CD4-positive, alpha-beta T cell treated with Interleukin-4 for 4 hours (primary cell): ENCODE measurements at regions not wholly inside any gene's neighbourhood (a gene's known extent, or its start where the extent isn't known, plus 50 kb on each side); places are given as distances from the start of the nearest gene placed in this dataset.

Experiments
- DNase-seq: peaks from one replicate; pipeline ENCODE4 v3.0.0-alpha.2; 2020

- DNase-seq = no peak
These were observed 79.0 kb upstream of the PDE10A start for GRCh38 chr6:165742047-165742446.

GRCh38 chr6:165737396-165737795 lies 74.4 kb upstream of the PDE10A start:
- no peak for DNase-seq

- no peak for DNase-seq
These were observed 72.0 kb upstream of the PDE10A start for GRCh38 chr6:165735065-165735464.

GRCh38 chr6:165733489-165733791 lies 70.4 kb upstream of the PDE10A start:
- no peak for DNase-seq

GRCh38 chr6:165732696-165733488 lies 69.9 kb upstream of the PDE10A start:
- no peak for DNase-seq

DNA sequence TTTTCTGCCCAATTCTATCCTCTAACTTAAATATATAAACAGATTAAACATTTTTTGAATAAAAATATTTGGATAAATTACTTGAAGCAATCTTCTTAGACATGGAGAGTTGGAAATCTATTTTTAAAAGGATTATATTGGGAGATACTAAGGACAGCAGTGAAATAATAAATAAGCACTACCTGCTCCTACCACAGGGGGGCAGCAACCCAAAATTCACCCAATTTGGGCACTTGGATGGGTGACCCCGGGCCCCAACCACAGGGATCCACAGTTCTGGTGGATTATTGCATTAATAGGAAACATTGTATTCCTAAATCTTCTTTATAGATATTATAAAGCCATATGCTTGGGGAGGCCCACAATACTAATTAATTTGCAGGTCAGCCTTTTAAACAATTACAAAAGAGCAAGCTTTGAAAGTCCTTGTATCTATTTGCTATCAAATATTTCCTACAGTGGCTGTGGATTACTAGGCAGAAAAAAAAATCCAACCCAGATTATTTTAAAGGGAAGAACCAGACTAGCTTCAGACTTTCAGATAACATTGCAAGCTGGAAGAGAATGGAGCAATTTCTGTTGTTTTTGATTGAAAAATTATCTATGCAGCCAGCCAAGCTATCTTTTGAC lies 66.4 kb upstream of the PDE10A start:
- DNase-seq = peak; percentile 23

DNA sequence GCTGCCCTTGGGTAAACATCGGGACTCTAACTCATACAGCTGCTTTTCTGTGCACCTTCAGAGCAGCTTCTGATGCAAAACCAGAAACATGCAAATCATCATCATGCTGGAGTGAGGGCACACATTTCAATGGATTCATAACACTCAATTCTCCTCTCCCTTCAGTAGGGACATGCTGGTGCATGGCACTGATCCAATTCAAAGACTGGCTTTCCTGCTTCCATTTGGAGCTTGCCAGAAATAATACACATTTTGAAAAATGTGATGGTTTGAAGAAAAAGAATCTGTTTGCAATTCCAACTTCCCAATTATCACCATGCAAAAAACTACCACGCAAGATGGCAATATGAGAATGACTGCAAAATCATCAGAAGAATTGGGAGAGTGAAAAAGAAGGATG lies 65.2 kb upstream of the PDE10A start:
- no peak for DNase-seq

DNA sequence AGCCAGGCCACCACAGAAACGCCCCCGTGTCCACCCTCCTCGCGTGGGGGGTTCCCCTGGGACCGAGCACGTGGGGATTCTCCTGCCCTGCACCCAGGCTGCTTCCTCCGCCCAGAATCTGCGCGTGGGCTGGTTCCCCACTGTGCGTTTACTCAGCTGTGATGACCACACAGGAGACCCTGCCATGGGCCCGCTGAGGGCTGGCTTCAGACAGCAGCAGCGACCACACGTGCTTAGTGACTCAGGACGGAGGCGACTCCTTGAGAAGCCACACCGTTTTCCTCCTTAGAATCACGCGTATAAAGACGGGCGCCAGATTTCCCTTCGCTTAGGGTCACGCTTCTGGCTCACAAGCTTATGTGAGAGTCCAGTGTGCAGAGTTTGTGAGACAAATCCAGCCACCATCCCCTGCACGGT lies 63.9 kb upstream of the PDE10A start:
- no peak for DNase-seq

DNA sequence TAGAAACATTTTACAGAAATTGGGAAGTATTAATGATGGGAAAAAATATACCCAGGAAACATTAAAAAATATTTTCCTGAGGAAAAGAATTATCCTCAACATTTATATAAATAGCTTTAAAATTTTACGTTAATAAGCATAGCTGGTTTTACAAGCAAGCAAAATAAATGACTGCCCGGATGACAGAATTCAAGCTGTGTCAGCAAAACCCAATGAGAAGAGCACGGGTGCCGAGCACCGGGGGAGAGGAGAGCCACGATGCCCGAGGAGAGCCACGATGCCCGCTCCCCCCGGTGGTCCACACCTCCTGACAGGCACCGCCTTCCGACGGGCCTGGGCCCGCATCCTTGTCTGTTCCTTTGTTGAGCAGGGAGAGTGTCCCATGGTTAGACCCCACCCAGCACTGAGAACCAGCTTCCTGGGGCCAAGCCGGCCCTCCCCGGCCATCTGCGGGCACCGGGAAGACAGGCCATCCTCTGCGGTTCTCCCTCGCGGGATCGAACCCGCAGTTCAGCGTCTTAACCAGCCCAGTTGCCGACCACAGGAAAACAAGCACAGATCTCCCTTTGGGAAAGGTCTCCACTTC lies 63.3 kb upstream of the PDE10A start:
- no peak for DNase-seq

- DNase-seq = no peak
These were observed 62.2 kb upstream of the PDE10A start for GRCh38 chr6:165725201-165725600.

GRCh38 chr6:165723326-165723725 lies 60.3 kb upstream of the PDE10A start:
- no peak for DNase-seq

GRCh38 chr6:165722022-165722421 lies 59.0 kb upstream of the PDE10A start:
- no peak for DNase-seq

- DNase-seq = no peak
These were observed 58.3 kb upstream of the PDE10A start for GRCh38 chr6:165721356-165721755.

DNA sequence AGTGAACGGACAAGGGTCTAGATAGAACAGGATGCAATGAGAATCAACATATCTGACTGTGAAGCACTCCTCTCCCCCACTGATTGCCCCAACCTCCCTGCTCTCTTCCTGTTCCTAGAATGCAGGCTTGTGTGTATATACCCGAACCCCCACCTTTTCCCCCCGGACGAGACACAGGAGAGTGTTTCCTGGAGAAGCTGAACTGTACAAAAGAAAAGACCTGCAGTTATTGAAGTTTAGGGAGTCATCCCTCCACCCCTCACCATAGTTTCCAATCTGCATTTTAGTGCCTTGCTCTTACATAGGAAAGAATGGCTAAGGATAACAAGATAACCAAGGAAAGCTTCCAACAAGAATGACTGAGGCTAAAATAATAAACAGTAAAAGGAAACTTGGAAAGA lies 55.5 kb upstream of the PDE10A start:
- DNase-seq = no peak

- DNase-seq = no peak
These were observed 54.9 kb upstream of the PDE10A start for GRCh38 chr6:165717732-165718465.

- no peak for DNase-seq
These were observed 53.8 kb upstream of the PDE10A start for GRCh38 chr6:165716886-165717285.

DNA sequence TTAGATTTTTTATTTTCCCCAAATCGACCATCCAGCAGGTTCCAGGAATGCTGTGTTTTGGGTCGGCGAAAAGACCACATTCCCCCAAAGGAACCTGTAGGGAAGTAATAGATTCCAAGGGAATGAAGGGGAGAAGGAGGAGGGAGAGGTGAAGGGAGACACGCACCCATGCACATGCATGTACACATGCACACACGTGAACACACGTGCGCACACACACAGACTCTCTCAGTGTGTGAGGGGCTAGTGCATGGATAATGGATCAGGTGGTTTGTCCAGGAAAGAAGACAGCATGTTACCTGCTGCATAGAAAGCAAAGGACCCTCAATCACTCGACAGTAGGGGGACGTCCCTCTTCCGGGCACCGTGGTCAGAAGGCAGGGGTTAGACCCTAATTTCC lies 52.4 kb upstream of the PDE10A start:
- DNase-seq = no peak

GRCh38 chr6:165714907-165715306 lies 51.9 kb upstream of the PDE10A start:
- DNase-seq = no peak

- no peak for DNase-seq
These were observed 50.9 kb upstream of the PDE10A start for GRCh38 chr6:165713845-165714466.
